ENCODE measurements at regions not wholly inside any gene's neighbourhood (a gene's known extent, or its start where the extent isn't known, plus 50 kb on each side); places are given as distances from the start of the nearest gene placed in this dataset.

DNA sequence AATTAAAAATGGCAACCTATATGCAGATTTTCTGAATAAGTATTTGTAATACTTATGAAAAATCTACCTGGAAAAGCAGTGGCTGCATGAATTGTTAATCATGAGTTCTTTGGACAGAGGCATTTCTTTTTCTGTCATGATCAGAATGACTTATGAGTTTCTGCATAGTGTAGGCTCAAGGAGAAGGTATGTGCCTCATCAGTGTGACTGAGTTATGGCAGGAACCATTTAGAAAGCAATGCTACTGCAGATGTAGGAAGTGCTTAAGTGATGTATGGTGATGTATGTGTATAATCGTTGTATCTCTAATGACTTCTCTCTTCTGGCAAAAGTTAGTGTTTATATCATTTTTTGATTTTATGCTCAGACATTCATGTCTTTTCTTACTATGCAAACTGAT lies 816.4 kb upstream of the FBXO33 start:
- TF ChIP-seq, protein P1, sequence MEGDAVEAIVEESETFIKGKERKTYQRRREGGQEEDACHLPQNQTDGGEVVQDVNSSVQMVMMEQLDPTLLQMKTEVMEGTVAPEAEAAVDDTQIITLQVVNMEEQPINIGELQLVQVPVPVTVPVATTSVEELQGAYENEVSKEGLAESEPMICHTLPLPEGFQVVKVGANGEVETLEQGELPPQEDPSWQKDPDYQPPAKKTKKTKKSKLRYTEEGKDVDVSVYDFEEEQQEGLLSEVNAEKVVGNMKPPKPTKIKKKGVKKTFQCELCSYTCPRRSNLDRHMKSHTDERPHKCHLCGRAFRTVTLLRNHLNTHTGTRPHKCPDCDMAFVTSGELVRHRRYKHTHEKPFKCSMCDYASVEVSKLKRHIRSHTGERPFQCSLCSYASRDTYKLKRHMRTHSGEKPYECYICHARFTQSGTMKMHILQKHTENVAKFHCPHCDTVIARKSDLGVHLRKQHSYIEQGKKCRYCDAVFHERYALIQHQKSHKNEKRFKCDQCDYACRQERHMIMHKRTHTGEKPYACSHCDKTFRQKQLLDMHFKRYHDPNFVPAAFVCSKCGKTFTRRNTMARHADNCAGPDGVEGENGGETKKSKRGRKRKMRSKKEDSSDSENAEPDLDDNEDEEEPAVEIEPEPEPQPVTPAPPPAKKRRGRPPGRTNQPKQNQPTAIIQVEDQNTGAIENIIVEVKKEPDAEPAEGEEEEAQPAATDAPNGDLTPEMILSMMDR (IDR thresholded peaks at IDR 0.05; ENCODE audit: borderline replicate concordance, control extremely low read depth, extremely low read depth, insufficient read depth, missing control alignments): no peak
- in situ Hi-C loops (cut with MboI; ENCODE audit: low sequenced_read_pairs, unreplicated experiment): no loop called here
- no peak for DNase-seq (ENCODE audit: low spot score)

DNA sequence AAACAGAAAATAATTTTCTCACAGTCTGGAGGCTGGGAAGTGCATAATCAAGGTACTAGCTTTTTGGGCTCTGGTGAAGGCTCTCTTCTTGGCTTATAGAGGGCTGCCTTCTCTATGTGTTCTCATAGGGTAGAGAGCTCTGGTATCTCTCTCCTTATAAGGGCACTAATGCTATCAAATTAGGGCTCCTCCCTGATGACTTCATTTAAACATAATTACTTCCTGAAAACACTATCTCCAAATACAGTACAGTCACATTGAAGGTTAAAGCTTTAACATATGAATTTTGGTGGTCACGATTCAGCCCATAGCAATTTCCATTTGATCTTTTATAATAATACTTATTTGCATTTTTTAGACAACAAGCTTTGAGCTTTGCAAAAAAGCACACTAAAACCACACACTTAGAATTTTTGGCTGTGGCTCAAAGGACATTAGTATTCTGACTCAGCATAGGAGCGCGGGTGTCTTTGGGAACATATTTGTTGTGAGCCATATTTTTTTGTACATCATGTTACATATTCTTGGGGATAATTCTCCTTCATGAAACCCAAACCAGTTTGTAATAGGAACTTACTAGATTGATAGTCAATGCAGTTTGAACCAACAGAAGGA lies 808.1 kb upstream of the FBXO33 start:
- TF ChIP-seq, protein P1 (IDR thresholded peaks at IDR 0.05; ENCODE audit: borderline replicate concordance, control extremely low read depth, extremely low read depth, insufficient read depth, missing control alignments): no peak
- in situ Hi-C loops (cut with MboI; ENCODE audit: low sequenced_read_pairs, unreplicated experiment): no loop called here
- no peak for DNase-seq (ENCODE audit: low spot score)

DNA sequence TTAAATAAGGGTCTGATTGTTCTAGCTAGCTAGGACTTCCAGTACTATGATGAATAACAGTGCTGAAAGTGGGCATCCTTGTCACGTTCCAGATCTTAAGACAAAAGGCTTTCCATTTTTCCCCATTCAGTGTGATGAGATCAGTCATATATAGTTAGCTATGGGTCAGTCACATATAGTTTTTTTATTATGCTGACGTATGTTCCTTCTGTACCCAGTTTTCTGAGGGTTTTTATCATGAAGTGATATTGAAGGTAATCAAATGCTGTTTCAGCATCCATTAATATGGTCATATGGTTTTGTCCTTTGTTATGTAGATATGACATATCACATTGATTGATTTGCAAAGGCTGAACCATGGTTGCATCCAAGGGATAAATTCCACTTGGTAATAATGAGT lies 800.1 kb upstream of the FBXO33 start:
- in situ Hi-C loops (cut with MboI; ENCODE audit: low sequenced_read_pairs, unreplicated experiment): no loop called here
- TF ChIP-seq, protein P1 (IDR thresholded peaks at IDR 0.05; ENCODE audit: borderline replicate concordance, control extremely low read depth, extremely low read depth, insufficient read depth, missing control alignments): no peak
- DNase-seq (ENCODE audit: low spot score): no peak

DNA sequence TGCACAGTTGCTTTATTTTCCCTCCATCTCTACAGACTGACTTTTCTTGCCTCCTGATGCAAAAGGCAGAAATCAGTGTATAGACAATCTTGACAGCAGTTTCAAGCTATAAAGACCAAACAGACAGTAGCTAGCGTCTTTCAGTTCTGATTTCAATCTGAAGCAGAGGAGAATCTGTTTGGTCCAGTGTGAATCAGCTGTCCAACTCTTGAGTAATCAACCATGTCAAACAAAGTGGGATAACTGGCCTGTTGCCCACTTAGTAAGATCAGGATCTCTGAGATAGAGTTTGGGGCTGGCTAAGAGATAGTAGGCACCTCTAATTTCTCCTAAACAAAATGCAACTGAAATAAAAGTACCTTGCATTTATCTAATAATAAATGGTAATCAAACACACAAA lies 797.4 kb upstream of the FBXO33 start:
- in situ Hi-C loops (cut with MboI; ENCODE audit: low sequenced_read_pairs, unreplicated experiment): no loop called here
- no peak for DNase-seq (ENCODE audit: low spot score)
- TF ChIP-seq, protein P1 (IDR thresholded peaks at IDR 0.05; ENCODE audit: borderline replicate concordance, control extremely low read depth, extremely low read depth, insufficient read depth, missing control alignments): no peak

DNA sequence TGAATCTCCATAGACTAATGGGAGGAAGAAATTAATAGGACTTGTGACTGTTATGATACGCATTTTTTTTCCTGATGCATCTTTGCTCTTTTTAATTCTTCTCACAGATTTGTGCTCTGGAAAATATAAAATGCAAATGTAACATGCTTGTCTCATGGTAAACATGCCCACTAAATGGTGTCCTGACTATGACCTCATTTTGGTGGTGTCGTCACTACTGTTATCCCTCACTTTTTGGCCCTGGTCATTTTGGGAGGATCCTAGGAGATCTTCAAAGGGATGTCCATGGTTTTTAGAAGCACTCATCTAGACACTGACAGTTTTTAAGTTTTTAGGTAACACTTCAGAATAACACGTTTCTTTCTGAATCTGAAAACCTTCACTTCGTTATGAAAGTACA lies 790.8 kb upstream of the FBXO33 start:
- TF ChIP-seq, protein P1 (IDR thresholded peaks at IDR 0.05; ENCODE audit: borderline replicate concordance, control extremely low read depth, extremely low read depth, insufficient read depth, missing control alignments): no peak
- in situ Hi-C loops (cut with MboI; ENCODE audit: low sequenced_read_pairs, unreplicated experiment): no loop called here
- DNase-seq (ENCODE audit: low spot score): no peak

DNA sequence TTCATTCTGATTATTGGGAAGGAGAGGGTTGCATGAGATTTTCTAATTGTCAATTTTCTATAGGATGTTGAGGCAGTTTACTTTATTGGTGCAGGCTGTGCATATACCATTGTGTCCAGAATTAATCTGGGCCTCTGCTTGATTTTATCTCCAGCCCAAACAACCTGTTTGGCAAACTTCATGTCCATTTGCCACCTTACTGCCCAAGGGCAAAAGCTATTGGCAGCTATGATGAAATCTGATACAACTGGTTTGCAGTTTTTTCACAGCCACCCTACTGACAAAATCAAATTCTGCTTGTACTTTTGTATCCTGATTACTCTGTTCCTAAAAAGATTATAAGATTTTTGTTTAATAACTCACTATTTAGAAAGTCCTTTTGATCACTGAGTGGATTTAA lies 789.2 kb upstream of the FBXO33 start:
- no peak for DNase-seq (ENCODE audit: low spot score)

More for the DNA sequence above, 789.2 kb upstream of the FBXO33 start:
- TF ChIP-seq, protein P1 (IDR thresholded peaks at IDR 0.05; ENCODE audit: borderline replicate concordance, control extremely low read depth, extremely low read depth, insufficient read depth, missing control alignments): no peak
- in situ Hi-C loops (cut with MboI; ENCODE audit: low sequenced_read_pairs, unreplicated experiment): no loop called here

Data from GM13976 (cell line).